Activated naive CD4-positive, alpha-beta T cell treated with anti-CD3 and anti-CD28 coated beads, Interleukin-2, amount 50 U/mL, for 72 hours (primary cell): ENCODE measurements at regions not wholly inside any gene's neighbourhood (a gene's known extent, or its start where the extent isn't known, plus 50 kb on each side); places are given as distances from the start of the nearest gene placed in this dataset.

ENCODE experiments used
- ATAC-seq, 2 donors: fragments of 150-1000 bp; cut with Tn5 transposase; 2 replicates each; pipeline ENCODE4 v1.10.0; 2021; ENCODE audit warnings: mild to moderate bottlenecking in 2 of 2, moderate library complexity in 2 of 2
- DNase-seq, 2 donors: peaks; one replicate each; pipeline ENCODE4 v3.0.0; 2021 to 2022; ENCODE audit warnings: low spot score in 2 of 2
- H3K27ac Mint-ChIP-seq, 2 donors: one replicate each; pipeline ENCODE4 v1.8.0; 2022; ENCODE audit warnings: mild to moderate bottlenecking in 2 of 2, mixed read lengths in 2 of 2
- H3K36me3 Mint-ChIP-seq, 2 donors: one replicate each; pipeline ENCODE4 v1.8.0; 2022; ENCODE audit warnings: mixed read lengths in 2 of 2
- H3K9me3 Mint-ChIP-seq, 2 donors: one replicate each; pipeline ENCODE4 v1.8.0; 2022; ENCODE audit warnings: mixed read lengths in 2 of 2

DNA sequence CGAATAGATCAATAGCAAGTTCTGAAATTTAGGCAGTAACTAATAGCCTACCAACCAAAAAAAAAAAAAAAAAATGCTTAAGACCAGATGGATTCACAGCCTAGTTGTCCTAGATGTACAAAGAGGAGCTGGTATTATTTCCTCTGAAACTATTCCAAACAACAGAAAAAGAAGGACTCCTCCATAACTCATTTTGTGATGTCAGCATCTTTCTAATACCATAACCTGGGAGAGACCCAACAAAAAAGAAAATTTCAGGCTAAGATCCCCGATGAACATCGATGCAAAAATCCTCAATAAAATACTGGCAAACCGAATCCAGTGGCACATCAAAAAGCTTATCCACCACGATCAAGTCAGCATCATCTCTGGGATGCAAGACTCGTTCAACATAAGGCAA, 1557.9 kb downstream of the C4orf33 start:
- H3K9me3 Mint-ChIP-seq, result peaks cover 24 to 47% of the 10 kb centered on the region in 2 donors
- no peak for DNase-seq
- no peak for ATAC-seq
- H3K36me3 Mint-ChIP-seq, result peaks cover 5 to 6% of the 10 kb centered on the region in 2 donors
- H3K27ac Mint-ChIP-seq, result no peak overlapping the region

- Mint-ChIP-seq H3K9me3 (peaks cover 5 to 13% of the 10 kb centered on the region in 2 donors), H3K36me3 (peaks cover 0 to 2% of the 10 kb centered on the region in 2 donors), H3K27ac (no peak overlapping the region)
- DNase-seq, result no peak
- ATAC-seq, result no peak
These were observed 1563.4 kb downstream of the C4orf33 start for GRCh38 chr4:130659320-130659719.

DNA sequence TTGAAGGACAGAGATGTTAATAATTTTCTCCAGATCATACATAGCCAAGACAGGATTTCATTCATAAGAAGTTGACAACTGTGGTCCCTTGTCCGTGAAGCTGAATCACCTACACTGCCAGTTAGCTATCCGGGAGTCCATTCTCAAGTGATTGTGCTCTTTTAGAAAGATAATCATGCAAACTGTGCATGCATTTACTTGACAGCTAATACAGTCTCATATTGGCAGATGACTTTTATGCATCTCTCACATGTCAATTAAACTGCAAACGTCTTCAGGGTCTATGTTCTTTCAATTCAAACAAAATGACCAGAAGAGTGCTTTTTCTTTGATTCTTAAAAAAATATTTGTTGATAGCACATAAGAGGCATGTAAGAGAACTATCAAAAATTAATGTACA, 1572.9 kb downstream of the C4orf33 start:
- DNase-seq (no peak), ATAC-seq (no peak)
- no peaks in the 10 kb centered on the region for H3K36me3 Mint-ChIP-seq

GRCh38 chr4:130675266-130675665, 1579.3 kb downstream of the C4orf33 start:
- Mint-ChIP-seq H3K9me3 (peaks cover 5 to 17% of the 10 kb centered on the region in 2 donors), H3K27ac (no peak overlapping the region), H3K36me3 (no peaks in the 10 kb centered on the region)
- no peak for DNase-seq
- ATAC-seq, result no peak

More for the DNA sequence above, 1572.9 kb downstream of the C4orf33 start:
- Mint-ChIP-seq H3K27ac (no peak overlapping the region), H3K9me3 (peaks cover 8 to 12% of the 10 kb centered on the region in 2 donors)

DNA sequence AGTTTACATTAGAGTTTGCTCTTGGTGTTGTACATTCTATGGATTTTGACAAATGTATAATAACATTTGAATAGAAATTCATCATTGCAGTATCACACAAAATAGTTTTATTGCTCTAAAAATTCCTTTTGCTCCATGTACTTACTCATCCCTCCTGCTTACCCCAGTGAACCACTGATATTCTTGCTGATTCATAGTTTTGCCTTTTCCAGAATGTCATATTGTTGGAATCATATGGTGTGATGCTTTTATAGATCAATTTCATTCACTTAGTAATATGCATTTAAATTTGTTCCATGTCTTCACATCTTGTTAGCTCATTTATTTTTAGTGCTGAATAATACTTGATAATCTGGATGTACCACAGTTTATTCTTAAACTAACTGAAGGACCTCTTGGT, 1593.2 kb downstream of the C4orf33 start:
- DNase-seq (no peak), ATAC-seq (no peak)
- no peaks in the 10 kb centered on the region for H3K9me3 Mint-ChIP-seq
- no peak overlapping the region for H3K27ac Mint-ChIP-seq
- no peaks in the 10 kb centered on the region for H3K36me3 Mint-ChIP-seq

DNA sequence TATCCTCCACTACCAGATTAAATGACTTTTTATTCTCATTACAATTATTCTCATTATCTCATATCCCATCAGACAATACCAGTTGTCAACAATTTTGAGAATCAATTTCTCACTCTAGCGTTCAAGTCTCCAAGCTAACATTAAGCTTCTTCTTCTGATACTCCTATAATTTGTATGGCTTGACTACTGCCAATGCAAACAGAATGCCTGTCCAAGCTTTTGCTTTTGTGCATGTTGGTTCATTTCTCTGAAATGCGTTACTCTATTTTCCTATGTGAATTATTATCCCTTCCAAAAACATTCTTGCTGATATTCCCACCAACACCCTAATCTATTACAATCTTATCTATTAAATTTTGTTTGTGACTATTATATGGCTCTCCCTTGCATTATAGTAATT, 1602.3 kb downstream of the C4orf33 start:
- DNase-seq (no peak), ATAC-seq (no peak)
- peaks cover 4 to 12% of the 10 kb centered on the region in 2 donors for H3K9me3 Mint-ChIP-seq
- no peaks in the 10 kb centered on the region for H3K36me3 Mint-ChIP-seq
- no peak overlapping the region for H3K27ac Mint-ChIP-seq

DNA sequence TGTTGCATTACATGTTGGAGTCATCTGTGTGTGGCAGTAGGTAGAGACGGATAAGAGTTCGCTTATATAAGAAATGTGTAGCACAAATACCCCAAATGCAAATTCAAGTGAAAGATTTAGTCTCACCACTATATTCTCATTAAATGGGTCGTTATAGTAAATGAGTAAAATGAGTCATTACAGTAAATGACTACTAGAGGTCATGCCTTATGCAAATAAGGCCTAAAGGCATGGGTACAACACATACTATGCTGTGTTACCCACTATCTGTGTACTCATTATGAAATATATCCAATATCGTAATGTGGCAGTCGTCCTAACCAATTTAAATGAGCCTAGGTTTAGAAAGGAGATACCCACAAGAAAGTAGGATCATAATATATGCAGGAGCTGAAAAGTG, 1603.1 kb downstream of the C4orf33 start:
- Mint-ChIP-seq H3K27ac (no peak overlapping the region), H3K36me3 (no peaks in the 10 kb centered on the region), H3K9me3 (peaks cover 4 to 18% of the 10 kb centered on the region in 2 donors)
- DNase-seq (no peak), ATAC-seq (no peak)

- ATAC-seq, result no peak
- no peak overlapping the region for H3K27ac Mint-ChIP-seq
- peaks cover 6 to 23% of the 10 kb centered on the region in 2 donors for H3K9me3 Mint-ChIP-seq
These were observed 1607.4 kb downstream of the C4orf33 start for GRCh38 chr4:130703211-130703935.

GRCh38 chr4:130705023-130705422, 1609.1 kb downstream of the C4orf33 start:
- Mint-ChIP-seq H3K27ac (no peak overlapping the region), H3K9me3 (peaks cover 6 to 16% of the 10 kb centered on the region in 2 donors), H3K36me3 (no peaks in the 10 kb centered on the region)
- ATAC-seq (no peak), DNase-seq (no peak)

More at GRCh38 chr4:130703211-130703935, 1607.4 kb downstream of the C4orf33 start:
- no peak for DNase-seq
- no peaks in the 10 kb centered on the region for H3K36me3 Mint-ChIP-seq

- ATAC-seq (no peak), DNase-seq (no peak)
- no peaks in the 10 kb centered on the region for H3K36me3 Mint-ChIP-seq
- no peak overlapping the region for H3K27ac Mint-ChIP-seq
- peaks cover 6 to 22% of the 10 kb centered on the region in 2 donors for H3K9me3 Mint-ChIP-seq
These were observed 1616.1 kb downstream of the C4orf33 start for GRCh38 chr4:130712038-130712437.

GRCh38 chr4:130714006-130714405, 1618.1 kb downstream of the C4orf33 start:
- no peak for DNase-seq
- no peak for ATAC-seq
- Mint-ChIP-seq H3K27ac (no peak overlapping the region), H3K9me3 (peaks cover 0 to 18% of the 10 kb centered on the region in 2 donors), H3K36me3 (no peaks in the 10 kb centered on the region)

GRCh38 chr4:130722361-130722760, 1626.4 kb downstream of the C4orf33 start:
- Mint-ChIP-seq H3K36me3 (no peaks in the 10 kb centered on the region), H3K9me3 (peaks cover 0 to 4% of the 10 kb centered on the region in 2 donors), H3K27ac (no peak overlapping the region)
- ATAC-seq, result no peak
- DNase-seq, result no peak

GRCh38 chr4:130736436-130737185, 1640.7 kb downstream of the C4orf33 start:
- DNase-seq, result no peak
- no peak overlapping the region for H3K27ac Mint-ChIP-seq
- no peak for ATAC-seq
- H3K36me3 Mint-ChIP-seq, result no peaks in the 10 kb centered on the region
- peaks cover 14 to 24% of the 10 kb centered on the region in 2 donors for H3K9me3 Mint-ChIP-seq

DNA sequence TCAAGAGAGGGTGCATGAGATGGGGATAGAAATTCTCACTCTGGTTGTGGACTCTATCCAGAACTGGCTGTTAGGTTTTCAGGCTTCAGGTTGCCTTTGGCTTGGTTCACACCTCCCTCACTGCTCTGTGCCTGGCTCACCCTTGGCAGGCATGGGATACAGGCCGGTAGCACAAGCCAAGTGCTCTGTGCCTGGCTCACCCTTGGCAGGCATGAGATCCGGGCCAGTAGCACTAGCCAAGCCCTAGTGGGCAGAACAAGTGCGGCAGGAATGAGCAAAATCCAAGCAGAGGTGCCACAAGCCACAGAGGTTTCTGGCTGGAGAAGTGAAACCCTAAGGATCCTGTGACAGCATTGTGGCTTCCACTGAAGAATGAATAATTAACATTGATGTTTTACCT, 1642.3 kb downstream of the C4orf33 start:
- Mint-ChIP-seq H3K36me3 (no peaks in the 10 kb centered on the region), H3K9me3 (peaks cover 10 to 18% of the 10 kb centered on the region in 2 donors), H3K27ac (no peak overlapping the region)
- ATAC-seq (no peak), DNase-seq (no peak)

GRCh38 chr4:130747842-130748241, 1651.9 kb downstream of the C4orf33 start:
- DNase-seq, result no peak
- Mint-ChIP-seq H3K27ac (no peak overlapping the region), H3K9me3 (peaks cover 4 to 9% of the 10 kb centered on the region in 2 donors), H3K36me3 (no peaks in the 10 kb centered on the region)
- ATAC-seq, result no peak

DNA sequence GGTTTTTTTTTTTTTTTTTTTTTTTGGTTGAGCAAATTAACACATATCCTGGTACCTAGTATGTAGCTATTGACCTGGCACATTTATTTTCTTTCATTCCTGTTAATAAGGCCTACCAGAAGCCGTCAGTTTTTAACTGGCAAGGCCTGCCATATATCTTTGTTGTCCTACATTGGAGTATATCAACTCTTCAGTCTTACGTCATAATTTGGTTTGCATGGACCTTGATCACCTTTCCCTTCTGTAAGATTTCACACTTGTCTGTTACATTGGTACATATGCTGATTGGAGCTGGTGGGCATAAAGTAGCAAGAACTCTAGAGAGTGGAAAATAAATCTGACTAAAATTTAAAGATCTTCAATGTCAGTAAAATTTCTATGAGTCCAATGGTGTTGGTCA, 1658.0 kb downstream of the C4orf33 start:
- ATAC-seq (no peak), DNase-seq (no peak)
- no peaks in the 10 kb centered on the region for H3K36me3 Mint-ChIP-seq

GRCh38 chr4:130760246-130760645, 1664.3 kb downstream of the C4orf33 start:
- H3K27ac Mint-ChIP-seq, result no peak overlapping the region
- peaks cover 11% of the 10 kb centered on the region in 2 donors for H3K9me3 Mint-ChIP-seq
- no peaks in the 10 kb centered on the region for H3K36me3 Mint-ChIP-seq
- ATAC-seq (no peak), DNase-seq (no peak)

More for the DNA sequence above, 1658.0 kb downstream of the C4orf33 start:
- Mint-ChIP-seq H3K27ac (no peak overlapping the region), H3K9me3 (peaks cover 4 to 16% of the 10 kb centered on the region in 2 donors)
